22Rv1 (cell line): ENCODE measurements at regions not wholly inside any gene's neighbourhood (a gene's known extent, or its start where the extent isn't known, plus 50 kb on each side); places are given as distances from the start of the nearest gene placed in this dataset.

Experiments used
- H3K27ac ChIP-seq: fragments of 450-650 bp; 2 replicates; pipeline ENCODE4 v1.5.1; 2017
- CTCF ChIP-seq: fragments of 450-650 bp; IDR thresholded peaks from 2 replicates; pipeline ENCODE4 v1.5.1; 2017; ENCODE audit warnings: mild to moderate bottlenecking
- ZFX ChIP-seq: fragments of 450-650 bp; IDR thresholded peaks from 2 replicates; pipeline ENCODE4 v1.6.1; 2017; ENCODE audit warnings: antibody characterized with exemption, borderline replicate concordance

- no peak overlapping the region for H3K27ac ChIP-seq
- no peak for TF ChIP-seq CTCF
- no peak for TF ChIP-seq ZFX
Observed at GRCh38 chr6:94446120-94446519, 1026.8 kb upstream of the EPHA7 start.

GRCh38 chr6:94443701-94444100 is 1024.3 kb upstream of the EPHA7 start:
- H3K27ac ChIP-seq: no peak overlapping the region
- TF ChIP-seq CTCF (no peak), ZFX (no peak)

GRCh38 chr6:94424692-94425091 is 1005.3 kb upstream of the EPHA7 start:
- TF ChIP-seq ZFX (no peak), CTCF (no peak)
- no peak overlapping the region for H3K27ac ChIP-seq

GRCh38 chr6:94417363-94417762 is 998.0 kb upstream of the EPHA7 start:
- no peak overlapping the region for H3K27ac ChIP-seq
- no peak for TF ChIP-seq ZFX
- TF ChIP-seq CTCF: no peak

- TF ChIP-seq CTCF: no peak
- TF ChIP-seq ZFX: no peak
- no peak overlapping the region for H3K27ac ChIP-seq
Observed at GRCh38 chr6:94414041-94414440, 994.7 kb upstream of the EPHA7 start.

GRCh38 chr6:94401311-94401710 is 982.0 kb upstream of the EPHA7 start:
- H3K27ac ChIP-seq: no peak overlapping the region
- TF ChIP-seq CTCF (no peak), ZFX (no peak)

GRCh38 chr6:94394822-94395221 is 975.5 kb upstream of the EPHA7 start:
- TF ChIP-seq ZFX (no peak), CTCF (no peak)
- H3K27ac ChIP-seq: no peak overlapping the region
